Caco-2 (cell line): ENCODE measurements at regions not wholly inside any gene's neighbourhood (a gene's known extent, or its start where the extent isn't known, plus 50 kb on each side); places are given as distances from the start of the nearest gene placed in this dataset.

Experiments used
- BruUV-seq: library from RNA; stranded (reverse); fragments of 400-500 nt; replicated peaks from 2 replicates; lab custom pipeline; 2021; lab: Mats Ljungman, UMichigan
- CTCF ChIA-PET: fragments of 300-600 bp; sonication (Branson Sonifier 250); formaldehyde crosslinking; loops from one replicate; lab custom pipeline; 2022; ENCODE audit warnings: antibody characterized with exemption; lab: Charles Lee
- POLR2A ChIA-PET: fragments of 300-600 bp; sonication (Branson Sonifier 250); formaldehyde crosslinking; loops from one replicate; lab custom pipeline; 2022; ENCODE audit warnings: antibody characterized with exemption; lab: Charles Lee
- DNase-seq, 2 experiments: peaks; one replicate each; pipeline versions ENCODE4 v3.0.0 to v3.0.0-alpha.2; 2020 to 2022
- H3K27me3 ChIP-seq: replicated peaks from 2 replicates; pipeline ENCODE4 v1.6.0; 2011; ENCODE audit warnings: low read length; ENCODE audit not compliant: control insufficient read depth, insufficient read depth
- H3K36me3 ChIP-seq: 2 replicates; pipeline ENCODE4 v1.5.1; 2011; ENCODE audit warnings: low read length; ENCODE audit not compliant: control insufficient read depth, insufficient read depth
- H3K4me1 ChIP-seq: fragments of 250-450 bp; sonication (Bioruptor Pico); 2 replicates; pipeline ENCODE4 v1.5.1; 2020; ENCODE audit warnings: mild to moderate bottlenecking
- H3K4me3 ChIP-seq: 2 replicates; pipeline ENCODE4 v1.5.1; 2011; ENCODE audit warnings: low read depth, mild to moderate bottlenecking, control low read depth, low read length
- H3K9me3 ChIP-seq: fragments of 250-450 bp; sonication (Bioruptor Pico); 2 replicates; pipeline ENCODE4 v1.5.1; 2020; ENCODE audit warnings: mild to moderate bottlenecking, moderate library complexity
- H3K27ac Mint-ChIP-seq: one replicate; pipeline ENCODE4 v1.8.0; 2022; ENCODE audit warnings: mixed read lengths; ENCODE audit not compliant: unreplicated experiment
- H3K27me3 Mint-ChIP-seq: one replicate; pipeline ENCODE4 v1.8.0; 2022; ENCODE audit warnings: mixed read lengths; ENCODE audit not compliant: insufficient read depth, unreplicated experiment
- H3K36me3 Mint-ChIP-seq: one replicate; pipeline ENCODE4 v1.8.0; 2022; ENCODE audit warnings: mild to moderate bottlenecking, mixed read lengths; ENCODE audit not compliant: insufficient read depth, unreplicated experiment
- H3K4me1 Mint-ChIP-seq: one replicate; pipeline ENCODE4 v1.8.0; 2022; ENCODE audit warnings: low read depth, mixed read lengths; ENCODE audit not compliant: unreplicated experiment
- H3K4me3 Mint-ChIP-seq: one replicate; pipeline ENCODE4 v1.8.0; 2022; ENCODE audit warnings: mild to moderate bottlenecking, moderate library complexity, mixed read lengths; ENCODE audit not compliant: unreplicated experiment
- H3K9me3 Mint-ChIP-seq: one replicate; pipeline ENCODE4 v1.8.0; 2022; ENCODE audit warnings: mixed read lengths; ENCODE audit not compliant: unreplicated experiment
- intact Hi-C: fragments of 100-400 bp; cut with micrococcal nuclease; formaldehyde crosslinking; loops from one replicate; pipeline ENCODE4 v1.10.0; 2022; ENCODE audit not compliant: unreplicated experiment
- TF ChIP-seq, protein P1 (sequence below), 2 experiments: fragments of 200-600 bp in 1 of 2; IDR thresholded peaks; 1 replicate in 1 of 2; 2 replicates in 1 of 2; pipeline versions ENCODE4 v1.5.1 to v1.8.0; 2011 to 2022; ENCODE audit warnings: antibody characterized with exemption in 1 of 2, control low read depth in 1 of 2, inconsistent platforms in 1 of 2, low read depth in 1 of 2, low read length in 1 of 2, mild to moderate bottlenecking in 1 of 2, moderate library complexity in 1 of 2; ENCODE audit not compliant: insufficient read depth in 1 of 2, severe bottlenecking in 1 of 2, unreplicated experiment in 1 of 2

DNA sequence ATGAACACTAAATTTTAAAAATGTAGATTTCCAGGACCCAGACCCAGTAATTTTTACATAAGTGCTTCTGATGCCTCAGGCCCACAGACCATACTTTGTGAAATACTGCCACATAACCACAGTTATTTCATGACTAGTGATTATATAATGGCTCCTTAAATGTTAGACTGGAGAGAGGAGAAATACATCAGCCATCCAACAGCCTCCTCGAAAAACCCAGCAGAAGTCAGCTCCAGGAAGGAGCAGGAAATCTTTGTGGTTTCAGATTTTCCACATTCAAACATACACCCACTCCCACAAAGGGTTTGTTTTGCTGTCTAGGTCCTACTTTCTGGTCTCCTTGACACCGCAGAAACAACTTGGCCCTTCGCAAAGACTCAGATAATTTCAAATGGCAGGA, 455.2 kb downstream of the DTWD2 start:
- TF ChIP-seq, protein P1, sequence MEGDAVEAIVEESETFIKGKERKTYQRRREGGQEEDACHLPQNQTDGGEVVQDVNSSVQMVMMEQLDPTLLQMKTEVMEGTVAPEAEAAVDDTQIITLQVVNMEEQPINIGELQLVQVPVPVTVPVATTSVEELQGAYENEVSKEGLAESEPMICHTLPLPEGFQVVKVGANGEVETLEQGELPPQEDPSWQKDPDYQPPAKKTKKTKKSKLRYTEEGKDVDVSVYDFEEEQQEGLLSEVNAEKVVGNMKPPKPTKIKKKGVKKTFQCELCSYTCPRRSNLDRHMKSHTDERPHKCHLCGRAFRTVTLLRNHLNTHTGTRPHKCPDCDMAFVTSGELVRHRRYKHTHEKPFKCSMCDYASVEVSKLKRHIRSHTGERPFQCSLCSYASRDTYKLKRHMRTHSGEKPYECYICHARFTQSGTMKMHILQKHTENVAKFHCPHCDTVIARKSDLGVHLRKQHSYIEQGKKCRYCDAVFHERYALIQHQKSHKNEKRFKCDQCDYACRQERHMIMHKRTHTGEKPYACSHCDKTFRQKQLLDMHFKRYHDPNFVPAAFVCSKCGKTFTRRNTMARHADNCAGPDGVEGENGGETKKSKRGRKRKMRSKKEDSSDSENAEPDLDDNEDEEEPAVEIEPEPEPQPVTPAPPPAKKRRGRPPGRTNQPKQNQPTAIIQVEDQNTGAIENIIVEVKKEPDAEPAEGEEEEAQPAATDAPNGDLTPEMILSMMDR (IDR thresholded peaks at IDR 0.05; ENCODE audit: insufficient read depth in 1 of 2, low read depth in 1 of 2, low read length in 1 of 2, severe bottlenecking in 1 of 2, unreplicated experiment in 1 of 2): no peak
- intact Hi-C loops: no loop called here
- BruUV-seq: no TSS peak
- ChIA-PET POLR2A (no interaction called here), CTCF (no interaction called here)
- DNase-seq: no peak
- no peaks in the 10 kb centered on the region; the same call in 1 of the 2 replicates for H3K27me3 ChIP-seq
- no peaks in the 10 kb centered on the region for H3K9me3 ChIP-seq
- Mint-ChIP-seq H3K27me3 (peaks cover 9% of the 10 kb centered on the region), H3K4me1 (no peaks in the 10 kb centered on the region), H3K9me3 (peaks cover under 1% of the 10 kb centered on the region), H3K4me3 (no peak overlapping the region), H3K27ac (no peak overlapping the region), H3K36me3 (no peaks in the 10 kb centered on the region)
- H3K4me1 ChIP-seq: no peaks in the 10 kb centered on the region
- no peaks in the 10 kb centered on the region for H3K36me3 ChIP-seq
- no peak overlapping the region for H3K4me3 ChIP-seq

GRCh38 chr5:118531276-118531675, 457.1 kb downstream of the DTWD2 start:
- H3K4me3 Mint-ChIP-seq: no peak overlapping the region
- H3K36me3 Mint-ChIP-seq: no peaks in the 10 kb centered on the region
- POLR2A ChIA-PET: no interaction called here
- H3K4me1 Mint-ChIP-seq: no peaks in the 10 kb centered on the region
- Histone ChIP-seq H3K27me3 (no peaks in the 10 kb centered on the region; the same call in 1 of the 2 replicates), H3K36me3 (no peaks in the 10 kb centered on the region), H3K4me1 (no peaks in the 10 kb centered on the region), H3K4me3 (no peak overlapping the region), H3K9me3 (no peaks in the 10 kb centered on the region)
- peaks cover 16% of the 10 kb centered on the region for H3K27me3 Mint-ChIP-seq
- TF ChIP-seq, protein P1 (IDR thresholded peaks at IDR 0.05; ENCODE audit: insufficient read depth in 1 of 2, low read depth in 1 of 2, low read length in 1 of 2, severe bottlenecking in 1 of 2, unreplicated experiment in 1 of 2): no peak
- intact Hi-C loops: no loop called here
- no TSS peak for BruUV-seq
- no peak overlapping the region for H3K27ac Mint-ChIP-seq
- H3K9me3 Mint-ChIP-seq: no peaks in the 10 kb centered on the region
- CTCF ChIA-PET: no interaction called here
- no peak for DNase-seq

GRCh38 chr5:118529361-118530144, 458.8 kb downstream of the DTWD2 start:
- Histone ChIP-seq H3K4me3 (no peak overlapping the region), H3K36me3 (no peaks in the 10 kb centered on the region), H3K9me3 (no peaks in the 10 kb centered on the region), H3K27me3 (no peaks in the 10 kb centered on the region; the same call in 1 of the 2 replicates), H3K4me1 (no peaks in the 10 kb centered on the region)
- TF ChIP-seq, protein P1 (IDR thresholded peaks at IDR 0.05; ENCODE audit: insufficient read depth in 1 of 2, low read depth in 1 of 2, low read length in 1 of 2, severe bottlenecking in 1 of 2, unreplicated experiment in 1 of 2): no peak
- H3K27ac Mint-ChIP-seq: no peak overlapping the region
- POLR2A ChIA-PET: no interaction called here
- peaks cover 17% of the 10 kb centered on the region for H3K27me3 Mint-ChIP-seq
- DNase-seq: no peak
- H3K36me3 Mint-ChIP-seq: no peaks in the 10 kb centered on the region
- CTCF ChIA-PET: no interaction called here
- no peaks in the 10 kb centered on the region for H3K4me1 Mint-ChIP-seq
- intact Hi-C loops: no loop called here
- no peak overlapping the region for H3K4me3 Mint-ChIP-seq
- no TSS peak for BruUV-seq
- no peaks in the 10 kb centered on the region for H3K9me3 Mint-ChIP-seq
